GM23338 (cell line): ENCODE measurements at regions not wholly inside any gene's neighbourhood (a gene's known extent, or its start where the extent isn't known, plus 50 kb on each side); places are given as distances from the start of the nearest gene placed in this dataset.

Source experiments
- ATAC-seq: fragments of 200-7000 bp; cut with Tn5 transposase; 3 replicates; pipeline ENCODE4 v1.9.1; 2020
- DNase-seq: peaks from one replicate; pipeline ENCODE4 v3.0.0-alpha.2; 2015; ENCODE audit warnings: low spot score
- H2AFZ ChIP-seq: fragments of 200-600 bp; sonication (generic); 2 replicates; pipeline ENCODE4 v1.8.0; 2016; ENCODE audit warnings: antibody characterized with exemption, mild to moderate bottlenecking, moderate library complexity
- H3F3A ChIP-seq: fragments of 200-600 bp; sonication (generic); replicated peaks from 2 replicates; pipeline ENCODE4 v1.8.0; 2017; ENCODE audit warnings: antibody characterized with exemption, mixed run types, low read depth
- H3K27ac ChIP-seq: fragments of 200-600 bp; sonication (generic); 2 replicates; pipeline ENCODE4 v1.6.1; 2016; ENCODE audit warnings: low read depth
- H3K27me3 ChIP-seq: fragments of 200-600 bp; sonication (generic); 2 replicates; pipeline ENCODE4 v1.8.0; 2016; ENCODE audit warnings: mild to moderate bottlenecking, mixed run types, moderate library complexity; ENCODE audit not compliant: insufficient read depth
- H3K36me3 ChIP-seq: fragments of 200-600 bp; sonication (generic); 2 replicates; pipeline ENCODE4 v1.8.0; 2016; ENCODE audit warnings: mild to moderate bottlenecking; ENCODE audit not compliant: insufficient read depth
- H3K4me1 ChIP-seq: fragments of 200-600 bp; sonication (generic); 2 replicates; pipeline ENCODE4 v1.8.0; 2016; ENCODE audit warnings: mild to moderate bottlenecking, moderate library complexity; ENCODE audit not compliant: insufficient read depth
- H3K4me2 ChIP-seq: fragments of 200-600 bp; sonication (generic); 2 replicates; pipeline ENCODE4 v1.7.1; 2017; ENCODE audit warnings: mixed run types
- H3K4me3 ChIP-seq: fragments of 200-600 bp; sonication (generic); 2 replicates; pipeline ENCODE4 v1.6.1; 2016; ENCODE audit warnings: mixed run types
- H3K79me2 ChIP-seq: fragments of 200-600 bp; sonication (generic); replicated peaks from 2 replicates; pipeline ENCODE4 v1.8.0; 2017; ENCODE audit warnings: mild to moderate bottlenecking; ENCODE audit not compliant: insufficient read depth
- H3K9me2 ChIP-seq: fragments of 200-600 bp; sonication (generic); 2 replicates; pipeline ENCODE4 v1.8.0; 2017; ENCODE audit not compliant: insufficient read depth
- H4K20me1 ChIP-seq: fragments of 200-600 bp; sonication (generic); replicated peaks from 2 replicates; pipeline ENCODE4 v1.8.0; 2017; ENCODE audit warnings: mild to moderate bottlenecking; ENCODE audit not compliant: insufficient read depth
- H3K27ac Mint-ChIP-seq: 2 replicates; pipeline ENCODE4 v1.8.0; 2020; ENCODE audit warnings: inconsistent platforms, mild to moderate bottlenecking, moderate library complexity, mixed read lengths
- H3K27me3 Mint-ChIP-seq: 3 replicates; pipeline ENCODE4 v1.8.0; 2022; ENCODE audit warnings: low read depth, mild to moderate bottlenecking, moderate library complexity, mixed read lengths, inconsistent platforms; ENCODE audit not compliant: insufficient read depth, poor library complexity
- H3K36me3 Mint-ChIP-seq: 3 replicates; pipeline ENCODE4 v1.8.0; 2021; ENCODE audit warnings: low read depth, mild to moderate bottlenecking, inconsistent platforms, moderate library complexity, mixed read lengths
- H3K4me1 Mint-ChIP-seq: 3 replicates; pipeline ENCODE4 v1.8.0; 2020; ENCODE audit warnings: mild to moderate bottlenecking, inconsistent platforms, mixed read lengths
- H3K4me3 Mint-ChIP-seq: 3 replicates; pipeline ENCODE4 v1.8.0; 2021; ENCODE audit warnings: moderate library complexity, mild to moderate bottlenecking, inconsistent platforms, mixed read lengths
- H3K9me3 Mint-ChIP-seq: 3 replicates; pipeline ENCODE4 v1.8.0; 2020; ENCODE audit warnings: moderate library complexity, mild to moderate bottlenecking, inconsistent platforms, mixed read lengths
- EZH2 ChIP-seq: fragments of 200-600 bp; sonication (generic); IDR thresholded peaks from one replicate; pipeline ENCODE4 v1.8.0; 2017; ENCODE audit warnings: antibody characterized with exemption, mild to moderate bottlenecking, low read depth; ENCODE audit not compliant: unreplicated experiment
- EZH2phosphoT487 ChIP-seq: fragments of 200-600 bp; sonication (generic); IDR thresholded peaks from one replicate; pipeline ENCODE4 v1.8.1; 2018; ENCODE audit warnings: antibody characterized with exemption; ENCODE audit not compliant: unreplicated experiment
- NANOG ChIP-seq: IDR thresholded peaks from 2 replicates; pipeline ENCODE4 v1.6.1; 2016; ENCODE audit warnings: antibody characterized with exemption, borderline replicate concordance
- POLR2AphosphoS5 ChIP-seq: IDR thresholded peaks from 2 replicates; pipeline ENCODE4 v1.6.1; 2016; ENCODE audit warnings: antibody characterized with exemption, low read depth
- STAT1 ChIP-seq: IDR thresholded peaks from one replicate; pipeline ENCODE4 v1.6.1; 2016; ENCODE audit warnings: antibody characterized with exemption; ENCODE audit not compliant: unreplicated experiment
- ZNF114 ChIP-seq: fragments of 250-450 bp; sonication (Bioruptor Pico); IDR thresholded peaks from 2 replicates; pipeline ENCODE4 v1.5.0; 2020; ENCODE audit warnings: mild to moderate bottlenecking, moderate library complexity
- TF ChIP-seq, protein P1 (sequence below): IDR thresholded peaks from one replicate; pipeline ENCODE4 v1.6.1; 2018; ENCODE audit warnings: antibody characterized with exemption; ENCODE audit not compliant: unreplicated experiment
- TF ChIP-seq, protein P2 (sequence below): fragments of 250-450 bp; sonication (Bioruptor Pico); IDR thresholded peaks from 2 replicates; pipeline ENCODE4 v1.5.0; 2020; ENCODE audit warnings: mild to moderate bottlenecking, moderate library complexity
- TF ChIP-seq, protein P3 (sequence below): IDR thresholded peaks from 2 replicates; pipeline ENCODE4 v1.6.1; 2016; ENCODE audit warnings: antibody characterized with exemption

DNA sequence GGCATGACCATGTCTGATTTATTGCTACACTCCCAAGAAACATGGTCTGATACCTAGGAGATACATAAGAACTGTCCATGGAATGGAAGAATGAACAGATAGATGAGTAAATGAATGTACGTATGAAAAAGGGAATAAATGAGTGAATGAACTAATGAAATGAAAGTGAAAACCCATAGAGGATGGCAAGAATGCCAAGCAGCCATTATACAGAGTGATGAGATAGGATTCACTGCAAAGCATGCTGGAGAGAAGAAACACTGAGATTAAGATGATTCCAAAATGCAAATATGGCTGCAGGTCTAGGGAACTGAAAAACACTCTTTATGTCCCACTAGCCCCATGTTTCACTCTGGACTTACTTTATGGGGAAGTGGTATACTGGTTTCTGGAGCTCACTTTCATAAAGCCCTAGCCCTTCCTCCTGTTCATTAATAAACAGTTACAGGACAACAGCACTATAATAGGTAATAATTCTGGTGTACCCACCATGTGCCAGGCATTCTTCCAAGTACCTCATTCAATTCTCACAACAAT, 170.3 kb upstream of the RAD23B start:
- TF ChIP-seq STAT1 (no peak), EZH2phosphoT487 (no peak)
- TF ChIP-seq, protein P1, sequence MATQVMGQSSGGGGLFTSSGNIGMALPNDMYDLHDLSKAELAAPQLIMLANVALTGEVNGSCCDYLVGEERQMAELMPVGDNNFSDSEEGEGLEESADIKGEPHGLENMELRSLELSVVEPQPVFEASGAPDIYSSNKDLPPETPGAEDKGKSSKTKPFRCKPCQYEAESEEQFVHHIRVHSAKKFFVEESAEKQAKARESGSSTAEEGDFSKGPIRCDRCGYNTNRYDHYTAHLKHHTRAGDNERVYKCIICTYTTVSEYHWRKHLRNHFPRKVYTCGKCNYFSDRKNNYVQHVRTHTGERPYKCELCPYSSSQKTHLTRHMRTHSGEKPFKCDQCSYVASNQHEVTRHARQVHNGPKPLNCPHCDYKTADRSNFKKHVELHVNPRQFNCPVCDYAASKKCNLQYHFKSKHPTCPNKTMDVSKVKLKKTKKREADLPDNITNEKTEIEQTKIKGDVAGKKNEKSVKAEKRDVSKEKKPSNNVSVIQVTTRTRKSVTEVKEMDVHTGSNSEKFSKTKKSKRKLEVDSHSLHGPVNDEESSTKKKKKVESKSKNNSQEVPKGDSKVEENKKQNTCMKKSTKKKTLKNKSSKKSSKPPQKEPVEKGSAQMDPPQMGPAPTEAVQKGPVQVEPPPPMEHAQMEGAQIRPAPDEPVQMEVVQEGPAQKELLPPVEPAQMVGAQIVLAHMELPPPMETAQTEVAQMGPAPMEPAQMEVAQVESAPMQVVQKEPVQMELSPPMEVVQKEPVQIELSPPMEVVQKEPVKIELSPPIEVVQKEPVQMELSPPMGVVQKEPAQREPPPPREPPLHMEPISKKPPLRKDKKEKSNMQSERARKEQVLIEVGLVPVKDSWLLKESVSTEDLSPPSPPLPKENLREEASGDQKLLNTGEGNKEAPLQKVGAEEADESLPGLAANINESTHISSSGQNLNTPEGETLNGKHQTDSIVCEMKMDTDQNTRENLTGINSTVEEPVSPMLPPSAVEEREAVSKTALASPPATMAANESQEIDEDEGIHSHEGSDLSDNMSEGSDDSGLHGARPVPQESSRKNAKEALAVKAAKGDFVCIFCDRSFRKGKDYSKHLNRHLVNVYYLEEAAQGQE, result no peak
- no peaks in the 10 kb centered on the region for H3K9me3 Mint-ChIP-seq
- H3K27me3 Mint-ChIP-seq, result no peaks in the 10 kb centered on the region
- no peak overlapping the region for H3K4me2 ChIP-seq
- no peak overlapping the region for H3K4me3 ChIP-seq
- H3K36me3 ChIP-seq, result no peaks in the 10 kb centered on the region
- no peak overlapping the region for H3K4me3 Mint-ChIP-seq
- no peaks in the 10 kb centered on the region for H3K4me1 ChIP-seq
- H2AFZ ChIP-seq, result no peak overlapping the region
- no peak overlapping the region for H3K27ac Mint-ChIP-seq
- H3F3A ChIP-seq, result no peaks in the 10 kb centered on the region
- DNase-seq (no peak), ATAC-seq (no peak)
- H3K4me1 Mint-ChIP-seq, result no peaks in the 10 kb centered on the region
- no peaks in the 10 kb centered on the region for H3K27me3 ChIP-seq
- H4K20me1 ChIP-seq, result no peaks in the 10 kb centered on the region
- H3K36me3 Mint-ChIP-seq, result no peaks in the 10 kb centered on the region
- no peaks in the 10 kb centered on the region for H3K79me2 ChIP-seq
- H3K9me2 ChIP-seq, result 0 out of 2 replicates have a peak, but pooled peaks cover 5% of the 10 kb centered on the region
- H3K27ac ChIP-seq, result no peak overlapping the region

DNA sequence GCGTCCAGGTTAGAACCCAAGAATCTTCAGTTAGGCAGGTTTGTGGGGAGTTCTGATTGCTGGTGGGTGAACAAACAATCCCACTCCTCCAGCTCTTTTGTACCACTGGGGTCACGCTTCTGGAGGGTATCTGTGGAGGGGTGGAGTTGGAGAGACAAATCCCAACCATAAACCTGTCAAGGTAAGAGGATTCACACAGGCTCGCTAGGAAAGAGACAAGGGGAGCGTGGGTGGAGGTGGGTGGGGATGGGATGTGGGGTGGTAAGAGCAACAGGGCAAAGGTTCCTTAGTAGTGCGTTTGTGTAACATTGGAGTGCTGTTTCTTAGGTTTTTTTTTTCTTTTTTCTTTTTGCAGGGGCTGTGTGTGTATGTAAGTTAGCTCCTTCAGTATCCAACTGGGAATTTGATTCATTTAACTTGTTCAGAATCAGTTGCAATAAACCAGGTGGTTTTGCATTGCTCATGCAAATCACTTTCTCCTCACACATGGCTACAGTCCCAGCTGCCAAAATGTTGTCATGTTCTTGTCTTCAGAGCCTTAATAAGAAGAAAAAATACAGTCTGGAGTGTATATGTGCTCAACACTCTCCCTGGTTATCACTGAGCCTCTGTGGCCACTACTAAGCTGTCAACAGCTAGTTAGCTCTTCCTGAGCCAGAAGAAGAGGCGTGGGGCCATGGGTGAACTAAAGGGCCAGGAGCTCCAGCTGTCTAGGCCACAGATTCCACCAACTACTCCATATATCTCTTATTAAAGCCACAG, 164.0 kb upstream of the RAD23B start:
- Histone ChIP-seq H3K9me2 (no peaks in the 10 kb centered on the region), H3K36me3 (no peaks in the 10 kb centered on the region), H3K4me3 (no peak overlapping the region), H3K4me2 (no peak overlapping the region), H3K4me1 (no peaks in the 10 kb centered on the region), H3K27me3 (no peaks in the 10 kb centered on the region), H3F3A (no peaks in the 10 kb centered on the region), H4K20me1 (no peaks in the 10 kb centered on the region), H3K27ac (no peak overlapping the region), H3K79me2 (no peaks in the 10 kb centered on the region), H2AFZ (no peak overlapping the region)
- no peak for DNase-seq
- Mint-ChIP-seq H3K27me3 (peaks cover 5% of the 10 kb centered on the region), H3K4me1 (peaks cover 8% of the 10 kb centered on the region), H3K27ac (no peak overlapping the region), H3K4me3 (no peak overlapping the region), H3K36me3 (no peaks in the 10 kb centered on the region), H3K9me3 (no peaks in the 10 kb centered on the region)
- no peak for ATAC-seq
- no peak for TF ChIP-seq POLR2AphosphoS5
- TF ChIP-seq, protein P2, sequence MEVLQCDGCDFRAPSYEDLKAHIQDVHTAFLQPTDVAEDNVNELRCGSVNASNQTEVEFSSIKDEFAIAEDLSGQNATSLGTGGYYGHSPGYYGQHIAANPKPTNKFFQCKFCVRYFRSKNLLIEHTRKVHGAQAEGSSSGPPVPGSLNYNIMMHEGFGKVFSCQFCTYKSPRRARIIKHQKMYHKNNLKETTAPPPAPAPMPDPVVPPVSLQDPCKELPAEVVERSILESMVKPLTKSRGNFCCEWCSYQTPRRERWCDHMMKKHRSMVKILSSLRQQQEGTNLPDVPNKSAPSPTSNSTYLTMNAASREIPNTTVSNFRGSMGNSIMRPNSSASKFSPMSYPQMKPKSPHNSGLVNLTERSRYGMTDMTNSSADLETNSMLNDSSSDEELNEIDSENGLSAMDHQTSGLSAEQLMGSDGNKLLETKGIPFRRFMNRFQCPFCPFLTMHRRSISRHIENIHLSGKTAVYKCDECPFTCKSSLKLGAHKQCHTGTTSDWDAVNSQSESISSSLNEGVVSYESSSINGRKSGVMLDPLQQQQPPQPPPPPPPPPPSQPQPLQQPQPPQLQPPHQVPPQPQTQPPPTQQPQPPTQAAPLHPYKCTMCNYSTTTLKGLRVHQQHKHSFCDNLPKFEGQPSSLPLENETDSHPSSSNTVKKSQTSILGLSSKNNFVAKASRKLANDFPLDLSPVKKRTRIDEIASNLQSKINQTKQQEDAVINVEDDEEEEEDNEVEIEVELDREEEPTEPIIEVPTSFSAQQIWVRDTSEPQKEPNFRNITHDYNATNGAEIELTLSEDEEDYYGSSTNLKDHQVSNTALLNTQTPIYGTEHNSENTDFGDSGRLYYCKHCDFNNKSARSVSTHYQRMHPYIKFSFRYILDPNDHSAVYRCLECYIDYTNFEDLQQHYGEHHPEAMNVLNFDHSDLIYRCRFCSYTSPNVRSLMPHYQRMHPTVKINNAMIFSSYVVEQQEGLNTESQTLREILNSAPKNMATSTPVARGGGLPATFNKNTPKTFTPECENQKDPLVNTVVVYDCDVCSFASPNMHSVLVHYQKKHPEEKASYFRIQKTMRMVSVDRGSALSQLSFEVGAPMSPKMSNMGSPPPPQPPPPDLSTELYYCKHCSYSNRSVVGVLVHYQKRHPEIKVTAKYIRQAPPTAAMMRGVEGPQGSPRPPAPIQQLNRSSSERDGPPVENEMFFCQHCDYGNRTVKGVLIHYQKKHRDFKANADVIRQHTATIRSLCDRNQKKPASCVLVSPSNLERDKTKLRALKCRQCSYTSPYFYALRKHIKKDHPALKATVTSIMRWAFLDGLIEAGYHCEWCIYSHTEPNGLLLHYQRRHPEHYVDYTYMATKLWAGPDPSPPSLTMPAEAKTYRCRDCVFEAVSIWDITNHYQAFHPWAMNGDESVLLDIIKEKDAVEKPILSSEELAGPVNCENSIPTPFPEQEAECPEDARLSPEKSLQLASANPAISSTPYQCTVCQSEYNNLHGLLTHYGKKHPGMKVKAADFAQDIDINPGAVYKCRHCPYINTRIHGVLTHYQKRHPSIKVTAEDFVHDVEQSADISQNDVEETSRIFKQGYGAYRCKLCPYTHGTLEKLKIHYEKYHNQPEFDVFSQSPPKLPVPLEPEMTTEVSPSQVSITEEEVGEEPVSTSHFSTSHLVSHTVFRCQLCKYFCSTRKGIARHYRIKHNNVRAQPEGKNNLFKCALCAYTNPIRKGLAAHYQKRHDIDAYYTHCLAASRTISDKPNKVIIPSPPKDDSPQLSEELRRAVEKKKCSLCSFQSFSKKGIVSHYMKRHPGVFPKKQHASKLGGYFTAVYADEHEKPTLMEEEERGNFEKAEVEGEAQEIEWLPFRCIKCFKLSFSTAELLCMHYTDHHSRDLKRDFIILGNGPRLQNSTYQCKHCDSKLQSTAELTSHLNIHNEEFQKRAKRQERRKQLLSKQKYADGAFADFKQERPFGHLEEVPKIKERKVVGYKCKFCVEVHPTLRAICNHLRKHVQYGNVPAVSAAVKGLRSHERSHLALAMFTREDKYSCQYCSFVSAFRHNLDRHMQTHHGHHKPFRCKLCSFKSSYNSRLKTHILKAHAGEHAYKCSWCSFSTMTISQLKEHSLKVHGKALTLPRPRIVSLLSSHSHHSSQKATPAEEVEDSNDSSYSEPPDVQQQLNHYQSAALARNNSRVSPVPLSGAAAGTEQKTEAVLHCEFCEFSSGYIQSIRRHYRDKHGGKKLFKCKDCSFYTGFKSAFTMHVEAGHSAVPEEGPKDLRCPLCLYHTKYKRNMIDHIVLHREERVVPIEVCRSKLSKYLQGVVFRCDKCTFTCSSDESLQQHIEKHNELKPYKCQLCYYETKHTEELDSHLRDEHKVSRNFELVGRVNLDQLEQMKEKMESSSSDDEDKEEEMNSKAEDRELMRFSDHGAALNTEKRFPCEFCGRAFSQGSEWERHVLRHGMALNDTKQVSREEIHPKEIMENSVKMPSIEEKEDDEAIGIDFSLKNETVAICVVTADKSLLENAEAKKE (CRISPR knock-in tag), result no peak
- TF ChIP-seq ZNF114 (CRISPR knock-in tag), result no peak
- TF ChIP-seq NANOG, result no peak
- TF ChIP-seq, protein P3, sequence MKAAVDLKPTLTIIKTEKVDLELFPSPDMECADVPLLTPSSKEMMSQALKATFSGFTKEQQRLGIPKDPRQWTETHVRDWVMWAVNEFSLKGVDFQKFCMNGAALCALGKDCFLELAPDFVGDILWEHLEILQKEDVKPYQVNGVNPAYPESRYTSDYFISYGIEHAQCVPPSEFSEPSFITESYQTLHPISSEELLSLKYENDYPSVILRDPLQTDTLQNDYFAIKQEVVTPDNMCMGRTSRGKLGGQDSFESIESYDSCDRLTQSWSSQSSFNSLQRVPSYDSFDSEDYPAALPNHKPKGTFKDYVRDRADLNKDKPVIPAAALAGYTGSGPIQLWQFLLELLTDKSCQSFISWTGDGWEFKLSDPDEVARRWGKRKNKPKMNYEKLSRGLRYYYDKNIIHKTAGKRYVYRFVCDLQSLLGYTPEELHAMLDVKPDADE, result no peak
- TF ChIP-seq EZH2, result no peak
